Activated CD4-positive, alpha-beta memory T cell treated with anti-CD3 and anti-CD28 coated beads, Interleukin-2, amount 10 ng/mL, durations not matched to agents 7 days and 5 days (primary cell): ENCODE measurements at regions not wholly inside any gene's neighbourhood (a gene's known extent, or its start where the extent isn't known, plus 50 kb on each side); places are given as distances from the start of the nearest gene placed in this dataset.
"Not testable (repeated sequence)": the region's sequence is repeated elsewhere in the genome, so short reads cannot be mapped to it uniquely, and the experiment has no call there.

Source experiments
- CTCF ChIA-PET: fragments of 350-600 bp; sonication (Branson Sonifier 250); formaldehyde crosslinking; loops from one replicate; lab custom pipeline; 2021; ENCODE audit warnings: antibody characterized with exemption, inconsistent platforms; lab: Charles Lee
- POLR2A ChIA-PET: fragments of 350-600 bp; sonication (Branson Sonifier 250); formaldehyde crosslinking; loops from one replicate; lab custom pipeline; 2021; ENCODE audit warnings: antibody characterized with exemption; lab: Charles Lee
- DNase-seq: peaks from one replicate; pipeline ENCODE4 v3.0.0-alpha.2; 2020
- H3K27ac Mint-ChIP-seq: one replicate; pipeline ENCODE4 v1.8.0; 2021; ENCODE audit warnings: mild to moderate bottlenecking, mixed read lengths
- H3K27me3 Mint-ChIP-seq: one replicate; pipeline ENCODE4 v1.8.0; 2021; ENCODE audit warnings: mixed read lengths
- H3K36me3 Mint-ChIP-seq: one replicate; pipeline ENCODE4 v1.8.0; 2021; ENCODE audit warnings: low read depth, mixed read lengths
- H3K4me1 Mint-ChIP-seq: one replicate; pipeline ENCODE4 v1.8.0; 2021; ENCODE audit warnings: mixed read lengths
- H3K4me3 Mint-ChIP-seq: one replicate; pipeline ENCODE4 v1.8.0; 2021; ENCODE audit warnings: mild to moderate bottlenecking, mixed read lengths
- H3K9me3 Mint-ChIP-seq: one replicate; pipeline ENCODE4 v1.8.0; 2021; ENCODE audit warnings: mixed read lengths

DNA sequence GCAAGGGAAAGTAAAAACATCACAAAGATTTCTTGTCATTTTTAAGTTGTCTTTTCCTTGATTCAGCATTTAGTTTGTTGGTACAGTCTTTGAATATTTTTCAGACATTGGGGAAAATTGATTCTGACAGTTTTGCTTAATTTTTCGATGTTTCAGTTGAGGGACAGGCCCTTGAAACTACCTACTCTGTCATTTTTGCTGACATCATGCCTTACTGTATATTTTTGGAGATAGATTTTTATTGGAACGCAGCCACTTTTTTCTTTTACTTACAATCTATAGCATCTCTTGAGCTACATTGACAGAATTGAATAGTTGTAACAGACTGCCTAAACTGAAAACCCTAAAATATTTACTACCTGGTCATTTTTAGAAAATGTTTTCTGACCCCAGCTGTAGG, 297.1 kb upstream of the KIF2B start:
- Mint-ChIP-seq H3K27me3 (no peaks in the 10 kb centered on the region), H3K27ac (no peak overlapping the region), H3K4me3 (no peak overlapping the region), H3K4me1 (no peaks in the 10 kb centered on the region), H3K9me3 (peaks cover 13% of the 10 kb centered on the region), H3K36me3 (no peaks in the 10 kb centered on the region)
- no peak for DNase-seq
- POLR2A ChIA-PET: no interaction called here
- CTCF ChIA-PET: no interaction called here

GRCh38 chr17:53516636-53517035, 306.1 kb upstream of the KIF2B start:
- Mint-ChIP-seq H3K36me3 (no peaks in the 10 kb centered on the region), H3K27me3 (no peaks in the 10 kb centered on the region), H3K4me1 (no peaks in the 10 kb centered on the region)

GRCh38 chr17:53499277-53499676, 323.4 kb upstream of the KIF2B start:
- ChIA-PET CTCF (no interaction called here), POLR2A (no interaction called here)
- no peak overlapping the region for H3K27ac Mint-ChIP-seq
- H3K27me3 Mint-ChIP-seq: no peaks in the 10 kb centered on the region
- peaks cover 11% of the 10 kb centered on the region for H3K9me3 Mint-ChIP-seq
- no peak overlapping the region for H3K4me3 Mint-ChIP-seq
- H3K4me1 Mint-ChIP-seq: no peaks in the 10 kb centered on the region
- no peaks in the 10 kb centered on the region for H3K36me3 Mint-ChIP-seq
- no peak for DNase-seq

More at GRCh38 chr17:53516636-53517035, 306.1 kb upstream of the KIF2B start:
- peaks cover 13% of the 10 kb centered on the region for H3K9me3 Mint-ChIP-seq
- no peak overlapping the region for H3K27ac Mint-ChIP-seq
- CTCF ChIA-PET: no interaction called here
- no peak for DNase-seq
- POLR2A ChIA-PET: no interaction called here
- no peak overlapping the region for H3K4me3 Mint-ChIP-seq

DNA sequence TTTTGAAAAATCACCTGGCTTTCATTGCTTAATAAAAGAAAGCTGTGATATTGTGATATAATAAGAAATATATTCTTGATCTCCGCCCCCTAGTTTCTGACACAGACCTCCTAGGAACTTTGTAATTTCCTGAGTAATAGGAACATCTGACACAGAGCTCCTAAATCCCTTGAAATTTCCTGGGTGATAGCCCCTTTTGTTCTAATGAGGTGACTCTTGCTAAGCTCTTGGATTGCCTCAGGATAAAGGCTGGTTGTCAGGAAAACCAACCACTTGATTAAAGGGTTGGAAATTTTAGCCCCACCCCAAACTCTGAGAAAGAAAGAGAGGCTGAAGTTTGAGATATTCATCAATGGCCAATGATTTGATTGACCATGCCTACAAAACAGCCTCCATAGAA, 326.4 kb upstream of the KIF2B start:
- Mint-ChIP-seq H3K27me3 (no peaks in the 10 kb centered on the region), H3K27ac (no peak overlapping the region), H3K9me3 (peaks cover 8% of the 10 kb centered on the region), H3K4me3 (no peak overlapping the region), H3K36me3 (no peaks in the 10 kb centered on the region), H3K4me1 (no peaks in the 10 kb centered on the region)
- DNase-seq: no peak
- POLR2A ChIA-PET: no interaction called here
- CTCF ChIA-PET: no interaction called here

DNA sequence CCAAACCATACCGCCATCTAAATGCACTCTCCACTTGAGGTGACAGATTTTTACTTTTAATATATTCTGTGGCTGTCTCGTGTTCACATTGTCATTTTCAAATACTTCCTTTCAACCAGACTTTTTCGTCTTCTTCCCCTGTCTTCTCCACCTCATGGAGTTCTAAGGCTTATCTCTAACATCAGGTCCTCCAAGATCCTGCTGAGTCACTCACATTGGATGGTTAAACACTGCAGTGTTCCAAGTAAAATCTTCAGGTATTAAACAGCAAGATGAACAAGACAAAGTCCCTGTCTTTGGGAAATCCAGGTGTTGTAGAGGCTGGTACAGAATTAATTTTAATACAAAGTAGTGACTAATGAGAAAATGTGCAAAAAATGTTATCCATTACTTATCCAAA, 330.2 kb upstream of the KIF2B start:
- H3K4me1 Mint-ChIP-seq: no peaks in the 10 kb centered on the region
- ChIA-PET POLR2A (no interaction called here), CTCF (no interaction called here)
- no peak overlapping the region for H3K27ac Mint-ChIP-seq
- H3K27me3 Mint-ChIP-seq: no peaks in the 10 kb centered on the region
- H3K36me3 Mint-ChIP-seq: no peaks in the 10 kb centered on the region
- H3K4me3 Mint-ChIP-seq: no peak overlapping the region
- no peak for DNase-seq
- H3K9me3 Mint-ChIP-seq: no peaks in the 10 kb centered on the region

DNA sequence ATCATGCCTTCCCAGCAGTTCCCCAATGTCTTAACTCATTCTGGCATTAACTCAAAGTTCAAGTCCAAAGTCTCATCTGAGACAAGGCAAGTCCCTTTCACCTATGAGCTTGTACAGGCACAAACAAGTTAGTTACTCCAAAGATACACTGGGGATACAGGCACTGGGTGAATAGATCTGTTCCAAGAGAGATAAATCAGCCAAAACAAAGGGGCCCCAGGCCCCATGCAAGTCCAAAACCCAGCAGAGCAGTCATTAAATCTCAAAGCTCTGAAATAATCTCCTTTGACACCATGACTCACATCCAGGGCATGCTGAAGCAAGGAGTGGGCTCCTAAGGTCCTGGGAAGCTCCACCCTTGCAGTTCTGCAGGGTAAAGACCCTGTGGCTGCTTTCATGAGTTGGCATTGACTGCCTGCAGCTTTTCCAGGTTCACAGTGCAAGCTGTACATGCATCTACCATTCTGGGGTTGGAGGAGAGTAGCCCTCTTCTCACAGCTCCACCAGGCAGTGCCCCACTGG, 332.2 kb upstream of the KIF2B start:
- no peaks in the 10 kb centered on the region for H3K4me1 Mint-ChIP-seq
- H3K27me3 Mint-ChIP-seq: no peaks in the 10 kb centered on the region
- H3K9me3 Mint-ChIP-seq: no peaks in the 10 kb centered on the region
- CTCF ChIA-PET: no interaction called here
- POLR2A ChIA-PET: no interaction called here
- no peak overlapping the region for H3K4me3 Mint-ChIP-seq
- H3K27ac Mint-ChIP-seq: no peak overlapping the region
- DNase-seq: no peak
- no peaks in the 10 kb centered on the region for H3K36me3 Mint-ChIP-seq

DNA sequence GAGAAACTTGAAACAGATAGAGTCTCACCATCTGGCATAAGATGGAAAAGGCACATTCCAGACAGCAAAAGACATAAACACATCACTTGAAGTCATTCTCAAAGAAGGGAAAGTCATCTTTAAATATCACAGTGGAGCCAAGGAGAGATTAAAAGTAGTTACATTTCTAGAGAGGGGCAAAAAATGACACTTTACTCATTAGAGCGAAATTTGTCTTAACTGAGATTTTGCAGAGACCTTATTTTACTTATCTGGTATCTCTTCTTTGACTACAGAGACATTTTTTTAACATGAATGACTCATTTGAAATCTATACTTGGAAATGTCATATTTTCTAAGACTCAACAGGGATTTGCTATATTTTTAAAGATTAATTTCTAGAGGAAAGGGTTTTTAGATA, 339.0 kb upstream of the KIF2B start:
- ChIA-PET POLR2A (no interaction called here), CTCF (no interaction called here)
- no peaks in the 10 kb centered on the region for H3K27me3 Mint-ChIP-seq
- H3K4me1 Mint-ChIP-seq: no peaks in the 10 kb centered on the region
- H3K4me3 Mint-ChIP-seq: no peak overlapping the region
- peaks cover 12% of the 10 kb centered on the region for H3K9me3 Mint-ChIP-seq
- DNase-seq: no peak
- H3K27ac Mint-ChIP-seq: no peak overlapping the region
- H3K36me3 Mint-ChIP-seq: no peaks in the 10 kb centered on the region

GRCh38 chr17:53475002-53475401, 347.7 kb upstream of the KIF2B start:
- Mint-ChIP-seq H3K4me1 (no peaks in the 10 kb centered on the region), H3K9me3 (peaks cover 19% of the 10 kb centered on the region), H3K4me3 (no peak overlapping the region), H3K27ac (no peak overlapping the region), H3K36me3 (no peaks in the 10 kb centered on the region), H3K27me3 (no peaks in the 10 kb centered on the region)
- ChIA-PET POLR2A (no interaction called here), CTCF (no interaction called here)
- DNase-seq: no peak

GRCh38 chr17:53472586-53472985, 350.1 kb upstream of the KIF2B start:
- CTCF ChIA-PET: no interaction called here
- DNase-seq: no peak
- POLR2A ChIA-PET: no interaction called here
- H3K27me3 Mint-ChIP-seq: no peaks in the 10 kb centered on the region
- H3K27ac Mint-ChIP-seq: no peak overlapping the region
- no peaks in the 10 kb centered on the region for H3K36me3 Mint-ChIP-seq
- no peaks in the 10 kb centered on the region for H3K4me1 Mint-ChIP-seq
- H3K4me3 Mint-ChIP-seq: no peak overlapping the region
- H3K9me3 Mint-ChIP-seq: peaks cover 17% of the 10 kb centered on the region

DNA sequence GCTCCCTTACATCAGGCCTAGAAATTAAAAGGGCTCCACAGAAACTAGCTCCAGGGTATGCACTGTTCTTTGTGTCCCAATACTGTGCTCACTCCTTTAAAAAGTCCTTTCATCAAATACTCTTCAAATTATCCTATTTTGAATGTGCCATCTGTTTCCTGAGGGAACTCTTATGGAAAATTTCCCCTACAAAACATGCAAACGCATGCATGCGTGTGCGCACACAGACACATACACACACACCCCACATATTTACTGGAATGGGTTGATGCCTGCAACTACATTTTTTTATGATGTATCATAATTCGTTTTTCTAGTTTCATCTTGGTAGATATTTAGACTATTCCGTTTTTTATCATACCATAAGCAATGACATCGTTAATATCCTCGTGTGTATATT, 351.2 kb upstream of the KIF2B start:
- Mint-ChIP-seq H3K4me3 (no peak overlapping the region), H3K36me3 (no peaks in the 10 kb centered on the region), H3K27ac (no peak overlapping the region), H3K27me3 (no peaks in the 10 kb centered on the region), H3K9me3 (peaks cover 13% of the 10 kb centered on the region), H3K4me1 (no peaks in the 10 kb centered on the region)
- ChIA-PET CTCF (no interaction called here), POLR2A (no interaction called here)
- DNase-seq: no peak

- H3K9me3 Mint-ChIP-seq: peaks cover 11% of the 10 kb centered on the region
- DNase-seq: no peak
- no peaks in the 10 kb centered on the region for H3K27me3 Mint-ChIP-seq
- no peaks in the 10 kb centered on the region for H3K36me3 Mint-ChIP-seq
- no peak overlapping the region for H3K27ac Mint-ChIP-seq
- H3K4me3 Mint-ChIP-seq: no peak overlapping the region
- CTCF ChIA-PET: no interaction called here
- POLR2A ChIA-PET: no interaction called here
- H3K4me1 Mint-ChIP-seq: no peaks in the 10 kb centered on the region
Observed at GRCh38 chr17:53470626-53471025, 352.1 kb upstream of the KIF2B start.

GRCh38 chr17:53466733-53467132, 356.0 kb upstream of the KIF2B start:
- Mint-ChIP-seq H3K27me3 (no peaks in the 10 kb centered on the region), H3K4me3 (no peak overlapping the region), H3K9me3 (peaks cover 12% of the 10 kb centered on the region), H3K4me1 (no peaks in the 10 kb centered on the region), H3K27ac (no peak overlapping the region), H3K36me3 (no peaks in the 10 kb centered on the region)
- POLR2A ChIA-PET: no interaction called here
- CTCF ChIA-PET: no interaction called here
- DNase-seq: no peak

GRCh38 chr17:53464396-53464795, 358.3 kb upstream of the KIF2B start:
- DNase-seq, H3K4me1 Mint-ChIP-seq, POLR2A ChIA-PET, H3K36me3 Mint-ChIP-seq, H3K4me3 Mint-ChIP-seq, H3K27me3 Mint-ChIP-seq, H3K27ac Mint-ChIP-seq, CTCF ChIA-PET, H3K9me3 Mint-ChIP-seq: not testable (repeated sequence)

GRCh38 chr17:53463363-53463762, 359.4 kb upstream of the KIF2B start:
- CTCF ChIA-PET: no interaction called here
- POLR2A ChIA-PET: no interaction called here
- H3K27me3 Mint-ChIP-seq: no peaks in the 10 kb centered on the region
- no peak for DNase-seq
- H3K9me3 Mint-ChIP-seq: peaks cover 7% of the 10 kb centered on the region
- H3K27ac Mint-ChIP-seq: no peak overlapping the region
- H3K4me1 Mint-ChIP-seq: no peaks in the 10 kb centered on the region
- no peak overlapping the region for H3K4me3 Mint-ChIP-seq
- no peaks in the 10 kb centered on the region for H3K36me3 Mint-ChIP-seq
